ENCODE measurements at regions not wholly inside any gene's neighbourhood (a gene's known extent, or its start where the extent isn't known, plus 50 kb on each side); places are given as distances from the start of the nearest gene placed in this dataset.

GRCh38 chr4:140316799-140317198 is 56.6 kb upstream of the SCOC start:
- in situ Hi-C loops (cut with MboI; ENCODE audit: low sequenced_read_pairs), result no loop called here

DNA sequence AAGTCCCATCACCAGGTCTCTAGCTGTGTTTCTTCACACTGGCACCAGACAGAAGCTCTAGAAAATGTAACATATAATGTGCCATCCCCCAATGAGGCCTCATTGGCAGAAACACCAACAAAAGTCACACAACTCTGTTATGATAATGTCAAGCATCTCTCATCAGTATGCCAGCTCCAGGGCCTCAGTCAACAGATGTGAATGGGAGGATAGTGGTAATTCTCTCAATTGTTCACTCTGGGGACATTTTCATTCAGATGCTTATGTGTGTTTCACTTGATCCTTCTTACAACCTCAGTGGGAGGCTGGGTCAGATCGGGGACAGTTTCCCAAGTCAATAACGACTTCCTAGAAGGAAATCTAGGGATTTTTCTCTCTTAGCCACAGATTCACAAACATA is 57.5 kb upstream of the SCOC start:
- in situ Hi-C loops (cut with MboI; ENCODE audit: low sequenced_read_pairs), result no loop called here

DNA sequence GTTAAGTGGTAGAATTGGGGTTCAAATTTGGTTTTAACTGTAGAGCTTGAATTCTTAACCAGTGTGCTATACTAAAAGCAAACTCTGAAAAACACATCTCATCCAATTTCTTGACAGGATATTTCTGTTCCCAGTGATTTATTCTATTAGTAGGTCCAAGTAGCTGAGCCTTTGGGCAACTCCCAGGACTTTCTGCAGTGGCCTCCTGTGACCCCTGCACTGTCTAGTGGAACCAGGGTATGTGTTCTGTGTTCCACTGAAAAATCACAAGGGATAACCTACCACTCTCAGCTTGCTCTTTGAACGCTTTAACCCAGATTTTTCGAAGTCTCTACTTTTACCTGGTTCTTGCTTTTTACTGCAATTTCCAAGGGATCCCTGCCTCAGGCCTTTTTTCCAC is 58.0 kb upstream of the SCOC start:
- in situ Hi-C loops (cut with MboI; ENCODE audit: low sequenced_read_pairs), result no loop called here

GRCh38 chr4:140315019-140315418 is 58.4 kb upstream of the SCOC start:
- in situ Hi-C loops (cut with MboI; ENCODE audit: low sequenced_read_pairs), result no loop called here

- in situ Hi-C loops (cut with MboI; ENCODE audit: low sequenced_read_pairs), result no loop called here
Measured at GRCh38 chr4:140312100-140312499, 61.3 kb upstream of the SCOC start.

- in situ Hi-C loops (cut with MboI; ENCODE audit: low sequenced_read_pairs), result no loop called here
Measured at GRCh38 chr4:140311257-140311835, 62.1 kb upstream of the SCOC start.

- in situ Hi-C loops (cut with MboI; ENCODE audit: low sequenced_read_pairs), result no loop called here
Measured at GRCh38 chr4:140309124-140309870, 64.1 kb upstream of the SCOC start.

GRCh38 chr4:140308366-140309123 is 64.9 kb upstream of the SCOC start:
- in situ Hi-C loops (cut with MboI; ENCODE audit: low sequenced_read_pairs), result no loop called here

GRCh38 chr4:140305053-140305452 is 68.4 kb upstream of the SCOC start:
- in situ Hi-C loops (cut with MboI; ENCODE audit: low sequenced_read_pairs), result no loop called here

DNA sequence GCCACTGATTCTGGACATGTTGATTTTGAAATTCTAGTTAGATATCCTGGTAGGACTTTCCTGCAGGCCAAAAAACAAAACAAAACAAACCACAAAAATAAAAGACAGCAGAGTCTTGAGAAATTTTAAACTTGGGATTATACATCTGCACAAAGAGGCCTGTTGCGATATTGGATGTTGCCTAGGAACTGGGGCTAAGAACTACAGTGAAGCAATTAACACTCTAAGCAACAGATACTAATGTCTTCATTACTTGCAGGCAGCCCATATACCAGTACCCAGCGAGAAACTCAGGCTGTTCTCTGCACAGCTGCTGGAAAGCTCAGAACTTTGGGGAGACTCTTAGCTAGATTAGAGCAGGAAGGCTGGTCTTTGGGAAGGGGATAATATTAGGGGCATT is 69.1 kb upstream of the SCOC start:
- in situ Hi-C loops (cut with MboI; ENCODE audit: low sequenced_read_pairs), result no loop called here

DNA sequence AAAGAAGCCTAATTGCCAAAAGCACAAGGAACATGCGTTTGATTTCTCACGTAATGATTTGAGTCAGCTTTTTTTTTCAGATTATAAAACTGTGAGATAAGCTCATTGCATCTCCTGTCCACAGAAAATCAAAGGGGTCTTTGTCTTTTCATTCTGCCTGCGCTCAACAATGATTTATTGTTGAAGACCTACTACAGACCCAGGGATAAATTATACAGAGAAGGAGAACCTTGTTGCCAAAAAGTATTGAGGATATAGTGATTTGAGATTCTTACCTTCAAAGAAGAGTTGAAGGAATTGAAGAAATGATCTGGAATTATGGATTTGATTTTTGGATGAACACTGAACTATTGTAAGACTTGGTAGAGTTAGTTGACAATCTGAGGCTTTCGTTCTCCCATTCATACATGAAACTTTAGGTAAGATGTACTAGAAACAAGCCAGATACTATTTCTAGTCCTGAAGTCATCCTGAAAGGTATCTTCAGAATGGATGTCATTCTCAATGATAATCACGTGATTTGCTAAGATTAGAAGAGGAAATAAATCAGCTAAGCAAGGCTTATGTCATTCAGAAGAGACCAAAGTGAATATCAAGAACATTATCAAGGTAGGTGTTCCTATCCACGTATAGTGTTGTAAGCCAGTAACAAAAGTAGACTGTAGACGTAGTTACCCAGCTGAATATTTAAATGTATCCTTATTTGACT is 71.1 kb upstream of the SCOC start:
- in situ Hi-C loops (cut with MboI; ENCODE audit: low sequenced_read_pairs), result no loop called here

GRCh38 chr4:140300271-140300970 is 73.0 kb upstream of the SCOC start:
- in situ Hi-C loops (cut with MboI; ENCODE audit: low sequenced_read_pairs), result no loop called here

DNA sequence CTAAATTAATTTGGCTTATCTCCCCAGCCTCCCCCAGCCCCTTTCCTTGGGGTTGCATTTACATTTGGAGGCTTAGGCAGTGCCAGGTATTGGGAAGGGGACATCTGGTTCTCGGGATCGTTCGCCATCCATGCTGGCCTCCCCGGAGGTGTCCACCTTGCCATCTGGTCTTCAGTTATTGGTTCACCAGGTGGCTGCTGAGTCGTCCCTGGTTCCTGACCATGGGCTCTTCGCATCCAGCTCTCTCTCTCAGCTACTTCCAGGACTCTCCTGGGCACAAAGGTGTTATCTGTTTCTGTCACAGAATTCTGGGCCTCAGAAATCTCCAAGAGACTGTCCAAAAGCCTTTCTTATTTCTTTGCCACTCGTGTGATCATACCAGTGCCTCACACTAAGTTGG is 75.4 kb upstream of the SCOC start:
- in situ Hi-C loops (cut with MboI; ENCODE audit: low sequenced_read_pairs), result no loop called here

DNA sequence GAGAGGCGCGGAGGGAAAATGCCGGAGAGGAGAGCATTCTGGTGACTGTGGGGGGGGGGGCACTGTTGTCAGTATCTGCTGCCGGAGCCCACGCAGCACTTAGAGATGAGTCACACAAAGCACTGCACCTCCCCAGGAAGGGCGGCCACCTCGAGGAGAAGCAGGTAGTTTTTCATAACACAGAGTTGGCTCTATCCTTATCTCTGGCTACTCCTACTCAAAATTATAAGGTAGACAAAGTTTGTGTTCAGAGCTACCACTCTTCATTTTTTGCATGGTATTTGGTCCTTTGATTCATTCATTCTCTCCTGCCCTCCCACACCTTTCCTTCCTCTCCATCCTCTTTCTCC is 76.2 kb upstream of the SCOC start:
- in situ Hi-C loops (cut with MboI; ENCODE audit: low sequenced_read_pairs), result no loop called here

DNA sequence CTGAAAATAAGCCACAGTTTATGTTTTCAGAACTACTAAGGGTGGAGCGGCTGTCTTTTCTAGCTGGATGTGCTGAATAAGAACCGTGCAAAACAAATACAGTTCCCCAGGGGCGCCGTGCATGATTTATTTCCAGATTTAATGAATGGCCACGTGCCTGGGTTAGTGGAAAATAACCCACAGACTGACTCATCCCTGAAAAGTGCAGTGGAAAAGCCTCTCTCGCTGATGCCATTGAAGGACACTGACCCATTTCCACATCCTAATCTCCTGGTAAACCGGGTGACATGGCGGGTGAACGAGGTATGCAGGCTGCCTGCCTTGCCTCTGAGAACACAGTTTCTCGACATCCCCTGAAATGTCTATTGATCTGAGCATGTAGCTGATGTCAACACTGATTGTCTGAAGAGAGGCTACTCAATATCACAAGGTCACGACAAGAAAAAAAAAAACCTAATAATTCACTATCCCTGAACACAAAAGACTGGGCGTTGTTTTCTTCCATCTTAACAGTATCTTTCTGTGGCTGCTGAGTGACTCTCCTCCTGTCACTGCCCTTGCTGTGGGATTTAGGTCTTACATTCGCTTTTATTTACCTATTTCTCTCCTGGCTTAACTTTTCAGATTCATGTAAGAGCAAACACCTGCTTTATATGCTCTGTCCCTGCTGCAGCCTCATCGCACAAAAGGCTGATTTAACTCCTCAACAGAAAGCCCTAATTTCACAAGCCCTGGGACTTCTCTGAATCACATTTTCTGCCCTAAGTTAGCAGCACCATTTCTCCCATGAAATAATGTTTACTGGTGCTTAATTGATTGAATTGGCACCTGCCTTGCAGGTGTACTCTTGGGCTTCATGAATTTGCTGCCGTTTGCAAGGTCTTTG is 76.9 kb upstream of the SCOC start:
- in situ Hi-C loops (cut with MboI; ENCODE audit: low sequenced_read_pairs), result no loop called here

DNA sequence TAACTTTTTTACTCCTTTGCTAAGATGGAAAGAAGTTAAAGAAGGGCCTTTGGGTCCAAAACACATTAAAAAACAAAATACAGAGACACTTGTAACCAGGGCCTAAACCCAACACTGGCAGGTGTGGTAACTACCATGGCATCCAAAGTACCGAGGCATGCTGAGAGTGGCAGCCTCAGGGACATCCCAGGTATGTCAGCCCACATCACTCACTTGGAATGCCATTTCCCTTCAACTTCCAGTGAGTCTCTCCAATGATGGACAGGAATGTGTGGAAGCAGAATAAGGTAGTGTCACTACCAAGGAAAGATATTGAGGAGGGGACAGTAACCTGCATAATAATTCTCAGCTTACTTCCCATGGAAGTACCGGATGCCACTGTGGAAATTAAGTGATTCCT is 79.5 kb upstream of the SCOC start:
- in situ Hi-C loops (cut with MboI; ENCODE audit: low sequenced_read_pairs), result no loop called here

DNA sequence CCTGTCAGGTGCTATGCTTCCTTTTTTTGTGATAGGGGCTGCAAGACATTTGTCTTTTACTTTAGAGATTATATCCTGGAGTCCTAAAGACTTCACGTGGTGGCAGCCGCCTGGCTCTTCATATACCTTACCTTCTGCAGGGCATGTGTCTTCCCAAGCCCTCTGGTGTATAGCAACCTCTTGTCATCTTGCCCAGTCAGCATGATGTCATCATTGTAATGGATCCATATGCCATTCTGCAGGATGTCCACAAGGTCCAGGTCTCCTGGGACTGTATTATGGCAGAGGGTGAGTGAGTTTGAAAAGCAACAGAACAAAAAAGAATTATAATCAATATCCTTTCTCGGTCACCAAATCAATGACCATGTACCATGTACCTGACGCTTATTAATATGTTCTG is 82.2 kb upstream of the SCOC start:
- in situ Hi-C loops (cut with MboI; ENCODE audit: low sequenced_read_pairs), result no loop called here

GRCh38 chr4:140289486-140289885 is 84.0 kb upstream of the SCOC start:
- in situ Hi-C loops (cut with MboI; ENCODE audit: low sequenced_read_pairs), result no loop called here

- in situ Hi-C loops (cut with MboI; ENCODE audit: low sequenced_read_pairs), result no loop called here
Measured at GRCh38 chr4:140286456-140286855, 87.0 kb upstream of the SCOC start.

- in situ Hi-C loops (cut with MboI; ENCODE audit: low sequenced_read_pairs), result no loop called here
Measured at GRCh38 chr4:140284456-140284855, 89.0 kb upstream of the SCOC start.
